ENCODE measurements at regions not wholly inside any gene's neighbourhood (a gene's known extent, or its start where the extent isn't known, plus 50 kb on each side); places are given as distances from the start of the nearest gene placed in this dataset.
A peak's percentile ranks its signal among the peaks of the same experiment; 100 is the strongest.
"Not testable (repeated sequence)": the region's sequence is repeated elsewhere in the genome, so short reads cannot be mapped to it uniquely, and the experiment has no call there.

GRCh38 chr12:116666305-116666673 is 71.6 kb downstream of the SPRING1 start:
- peak overlapping the region; percentile 64 for H3K27ac ChIP-seq
- H3K4me1 ChIP-seq, result peaks cover 19% of the 10 kb centered on the region
- no peaks in the 10 kb centered on the region for H3K9me3 ChIP-seq
- H3K4me3 ChIP-seq, result no peak overlapping the region
- TF ChIP-seq CTCF (IDR thresholded peaks at IDR 0.05), result no peak
- DNase-seq (no peak), ATAC-seq (no peak)
- intact Hi-C loops (cut with DNase I), result no loop called here
- no peaks in the 10 kb centered on the region for H3K27me3 ChIP-seq (ENCODE audit: low read depth)
- no peaks in the 10 kb centered on the region for H3K36me3 ChIP-seq

DNA sequence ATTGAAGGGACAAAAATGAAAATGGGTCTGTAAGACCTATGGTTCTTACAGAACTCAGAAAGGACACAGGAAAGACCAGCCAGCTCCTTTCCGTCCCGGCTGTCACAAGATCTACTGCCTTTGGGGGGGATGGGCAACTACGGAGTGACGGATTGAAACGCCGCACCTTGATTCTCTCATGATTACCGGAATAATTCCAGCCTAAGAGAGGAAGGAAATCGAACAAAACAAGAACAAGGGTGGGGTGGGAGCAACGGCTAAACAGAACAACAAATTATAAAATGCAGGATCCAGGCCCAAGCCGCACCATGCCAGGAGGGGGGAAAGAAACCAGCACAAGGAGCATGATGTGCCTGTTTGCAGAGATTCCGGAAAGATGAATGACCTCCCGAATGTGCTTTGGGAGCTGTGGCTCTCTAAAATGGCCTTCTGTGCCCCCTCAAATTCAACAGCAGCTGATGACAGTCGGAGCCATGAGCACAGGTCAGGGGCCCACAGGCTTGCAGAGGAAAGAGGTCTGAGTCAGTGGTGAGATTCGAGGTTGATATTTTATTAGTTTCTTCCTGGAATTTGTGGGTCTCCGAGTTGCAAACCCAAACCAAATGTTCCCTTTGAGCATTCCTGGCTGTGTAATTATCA is 72.1 kb downstream of the SPRING1 start:
- no peaks in the 10 kb centered on the region for H3K36me3 ChIP-seq
- H3K4me3 ChIP-seq, result no peak overlapping the region
- no peak for TF ChIP-seq CTCF (IDR thresholded peaks at IDR 0.05)
- no peaks in the 10 kb centered on the region for H3K27me3 ChIP-seq (ENCODE audit: low read depth)
- no peak for DNase-seq
- intact Hi-C loops (cut with DNase I), result no loop called here
- no peak for ATAC-seq
- H3K27ac ChIP-seq, result peak overlapping the region; percentile 64
- H3K9me3 ChIP-seq, result no peaks in the 10 kb centered on the region
- peaks cover 19% of the 10 kb centered on the region for H3K4me1 ChIP-seq

DNA sequence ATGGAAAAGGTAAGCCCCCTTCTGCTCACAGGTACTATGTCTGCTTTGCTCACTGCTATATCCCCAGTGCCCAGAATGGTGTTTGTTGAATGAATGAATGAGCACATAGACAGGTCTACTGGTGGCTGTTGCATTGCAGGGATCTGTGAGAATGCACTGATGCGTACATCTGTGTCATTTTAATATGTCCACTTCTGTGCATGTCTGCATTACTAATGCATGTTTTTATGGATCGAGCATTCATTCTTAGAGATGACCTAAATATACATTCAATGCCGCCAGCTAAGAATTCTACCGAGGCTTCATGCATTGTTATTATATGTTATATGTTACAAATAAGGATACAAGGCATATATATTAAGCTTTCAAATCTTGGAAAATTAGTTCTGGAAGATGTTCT is 73.8 kb downstream of the SPRING1 start:
- Histone ChIP-seq H3K36me3 (no peaks in the 10 kb centered on the region), H3K4me1 (peaks cover 20% of the 10 kb centered on the region), H3K4me3 (no peak overlapping the region), H3K27me3 (ENCODE audit: low read depth) (no peaks in the 10 kb centered on the region), H3K27ac (no peak overlapping the region), H3K9me3 (no peaks in the 10 kb centered on the region)
- no peak for TF ChIP-seq CTCF (IDR thresholded peaks at IDR 0.05)
- ATAC-seq (no peak), DNase-seq (no peak)
- intact Hi-C loops (cut with DNase I), result no loop called here

DNA sequence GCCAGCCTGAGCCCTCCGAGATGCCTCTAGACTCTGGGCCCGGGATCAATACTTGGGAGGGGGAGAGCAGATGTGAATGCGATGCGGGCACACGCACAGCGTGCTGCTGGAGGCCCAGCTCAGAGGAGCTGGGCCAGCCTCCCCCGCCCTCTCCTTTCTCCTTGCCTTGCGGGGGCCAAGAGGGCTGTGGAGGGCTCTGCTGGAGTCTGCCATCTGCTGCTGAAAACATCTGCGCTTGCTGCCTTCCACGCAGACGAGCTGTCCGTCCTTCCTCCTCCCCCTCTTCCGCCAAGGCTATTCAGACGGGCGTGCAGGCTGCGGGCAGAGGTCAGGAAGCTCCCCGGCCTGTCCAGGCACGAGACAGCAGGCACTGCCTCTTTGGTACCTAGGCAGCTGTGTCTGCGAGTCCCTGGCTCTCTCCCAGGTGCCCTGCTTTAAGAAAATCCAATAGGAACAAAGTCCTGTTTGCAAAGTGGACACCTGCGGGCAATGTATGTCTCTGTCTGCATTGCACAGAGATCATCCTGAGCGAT is 75.2 kb downstream of the SPRING1 start:
- Histone ChIP-seq H3K4me3 (no peak overlapping the region), H3K27me3 (ENCODE audit: low read depth) (no peaks in the 10 kb centered on the region), H3K9me3 (no peaks in the 10 kb centered on the region), H3K27ac (peak overlapping the region; percentile 18), H3K36me3 (no peaks in the 10 kb centered on the region), H3K4me1 (peaks cover 31% of the 10 kb centered on the region)
- no peak for TF ChIP-seq CTCF (IDR thresholded peaks at IDR 0.05)
- no peak for DNase-seq
- peak; percentile 19 to 21 for ATAC-seq
- intact Hi-C loops (cut with DNase I), result no loop called here

DNA sequence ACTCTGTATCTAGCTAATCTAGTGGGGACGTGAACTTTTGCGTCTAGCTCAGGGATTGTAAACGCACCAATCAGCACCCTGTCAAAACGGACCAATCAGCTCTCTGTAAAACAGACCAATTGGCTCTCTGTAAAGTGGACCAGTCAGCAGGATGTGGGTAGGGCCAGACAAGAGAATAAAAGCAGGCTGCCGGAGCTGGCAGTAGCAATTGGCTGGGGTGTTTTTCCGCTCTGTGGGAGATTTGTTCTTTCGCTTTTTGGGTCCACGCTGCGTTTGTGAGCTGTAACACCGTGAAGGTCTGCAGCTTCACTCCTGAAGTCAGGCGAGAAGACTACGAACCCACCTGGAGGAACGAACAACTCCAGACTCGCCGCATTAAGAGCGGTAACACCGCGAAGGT is 76.5 kb downstream of the SPRING1 start:
- peaks cover 30% of the 10 kb centered on the region for H3K4me1 ChIP-seq
- DNase-seq (no peak), ATAC-seq (no peak)
- no peak overlapping the region for H3K27ac ChIP-seq
- intact Hi-C loops (cut with DNase I), result no loop called here
- H3K4me3 ChIP-seq, result no peak overlapping the region
- TF ChIP-seq CTCF (IDR thresholded peaks at IDR 0.05), result no peak
- no peaks in the 10 kb centered on the region for H3K27me3 ChIP-seq (ENCODE audit: low read depth)
- H3K36me3 ChIP-seq, result no peaks in the 10 kb centered on the region
- H3K9me3 ChIP-seq, result no peaks in the 10 kb centered on the region

GRCh38 chr12:116660740-116661139 is 77.1 kb downstream of the SPRING1 start:
- intact Hi-C loops (cut with DNase I); H3K36me3 ChIP-seq; H3K27ac ChIP-seq; DNase-seq; ATAC-seq; H3K4me3 ChIP-seq; H3K27me3 ChIP-seq (ENCODE audit: low read depth); H3K9me3 ChIP-seq: not testable (repeated sequence)
- H3K4me1 ChIP-seq, result peaks cover 27% of the 10 kb centered on the region
